ENCODE measurements at regions not wholly inside any gene's neighbourhood (a gene's known extent, or its start where the extent isn't known, plus 50 kb on each side); places are given as distances from the start of the nearest gene placed in this dataset.

DNA sequence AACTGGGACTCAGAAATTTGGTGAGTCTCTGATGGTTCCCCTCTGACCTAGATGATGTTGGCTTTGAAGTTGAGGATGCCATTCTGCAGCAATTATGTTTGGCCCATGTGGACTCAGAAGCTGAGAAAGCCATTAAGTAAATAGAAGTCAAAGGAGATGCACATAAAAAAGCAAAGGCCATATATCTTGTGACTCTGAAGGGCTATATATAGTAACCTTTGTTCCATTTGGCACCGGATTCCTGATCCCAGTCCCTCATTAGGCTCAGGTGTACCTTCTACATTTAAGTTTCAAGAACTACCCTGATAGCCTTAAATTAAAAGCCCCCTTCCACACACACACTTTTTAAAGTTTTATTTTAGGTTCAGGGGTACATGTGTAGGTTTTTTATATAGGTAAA is 50.0 kb upstream of the PDK4 start:
- no peak overlapping the region for H3K4me3 ChIP-seq (ENCODE audit: low read depth, low read length)
- TF ChIP-seq, protein P1, sequence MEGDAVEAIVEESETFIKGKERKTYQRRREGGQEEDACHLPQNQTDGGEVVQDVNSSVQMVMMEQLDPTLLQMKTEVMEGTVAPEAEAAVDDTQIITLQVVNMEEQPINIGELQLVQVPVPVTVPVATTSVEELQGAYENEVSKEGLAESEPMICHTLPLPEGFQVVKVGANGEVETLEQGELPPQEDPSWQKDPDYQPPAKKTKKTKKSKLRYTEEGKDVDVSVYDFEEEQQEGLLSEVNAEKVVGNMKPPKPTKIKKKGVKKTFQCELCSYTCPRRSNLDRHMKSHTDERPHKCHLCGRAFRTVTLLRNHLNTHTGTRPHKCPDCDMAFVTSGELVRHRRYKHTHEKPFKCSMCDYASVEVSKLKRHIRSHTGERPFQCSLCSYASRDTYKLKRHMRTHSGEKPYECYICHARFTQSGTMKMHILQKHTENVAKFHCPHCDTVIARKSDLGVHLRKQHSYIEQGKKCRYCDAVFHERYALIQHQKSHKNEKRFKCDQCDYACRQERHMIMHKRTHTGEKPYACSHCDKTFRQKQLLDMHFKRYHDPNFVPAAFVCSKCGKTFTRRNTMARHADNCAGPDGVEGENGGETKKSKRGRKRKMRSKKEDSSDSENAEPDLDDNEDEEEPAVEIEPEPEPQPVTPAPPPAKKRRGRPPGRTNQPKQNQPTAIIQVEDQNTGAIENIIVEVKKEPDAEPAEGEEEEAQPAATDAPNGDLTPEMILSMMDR (IDR thresholded peaks at IDR 0.05; ENCODE audit: low read depth, low read length): no peak
- in situ Hi-C loops (cut with HindIII; ENCODE audit: low sequenced_read_pairs): no loop called here
- no peak for DNase-seq (ENCODE audit: low read depth, low spot score)

All from astrocyte of the spinal cord (primary cell).